B cell (primary cell): ENCODE measurements at regions not wholly inside any gene's neighbourhood (a gene's known extent, or its start where the extent isn't known, plus 50 kb on each side); places are given as distances from the start of the nearest gene placed in this dataset.

Source experiments
- ATAC-seq: fragments of 200-7000 bp; cut with Tn5 transposase; one replicate; pipeline ENCODE4 v1.10.0; 2021; ENCODE audit warnings: low read depth, mild to moderate bottlenecking, moderate number of reproducible peaks, moderate library complexity
- CTCF ChIA-PET: fragments of 350-600 bp; sonication (Branson Sonifier 250); formaldehyde crosslinking; loops from one replicate; lab custom pipeline; 2021; ENCODE audit warnings: antibody characterized with exemption, inconsistent platforms; lab: Charles Lee
- POLR2A ChIA-PET: fragments of 350-600 bp; sonication (Branson Sonifier 250); formaldehyde crosslinking; loops from one replicate; lab custom pipeline; 2021; ENCODE audit warnings: antibody characterized with exemption; lab: Charles Lee
- DNase-seq: peaks from one replicate; pipeline ENCODE4 v3.0.0; 2013
- H2AFZ ChIP-seq: 2 replicates; pipeline ENCODE4 v1.6.1; 2012; ENCODE audit warnings: mild to moderate bottlenecking, low read depth, low read length; ENCODE audit not compliant: insufficient read depth, poor library complexity, severe bottlenecking
- H3K27ac ChIP-seq, 2 donors: 1 replicate in 1 of 2; 2 replicates in 1 of 2; pipeline ENCODE4 v1.5.1; 2012 to 2013; ENCODE audit warnings: low read length in 2 of 2, mild to moderate bottlenecking in 2 of 2, moderate library complexity in 1 of 2
- H3K27me3 ChIP-seq, 4 experiments: fragments of 200-600 bp in 1 of 4; sonication (generic) in 1 of 4; replicated peaks in 1 of 4; 1 replicate in 2 of 4; 2 replicates in 2 of 4; pipeline versions ENCODE4 v1.6.1 to v1.7.0; 2013 to 2016; ENCODE audit warnings: low read length in 3 of 4, mild to moderate bottlenecking in 2 of 4, mixed read lengths in 1 of 4, moderate library complexity in 1 of 4; ENCODE audit not compliant: insufficient read depth in 4 of 4, control insufficient read depth in 3 of 4; ENCODE audit errors: control extremely low read depth in 1 of 4
- H3K36me3 ChIP-seq, 2 experiments: replicated peaks in 1 of 2; 1 replicate in 1 of 2; 2 replicates in 1 of 2; pipeline versions ENCODE4 v1.6.1 to v1.7.1; 2013; ENCODE audit warnings: low read length in 1 of 2; ENCODE audit not compliant: insufficient read depth in 2 of 2, control insufficient read depth in 1 of 2; ENCODE audit errors: control extremely low read depth in 1 of 2, extremely low read depth in 1 of 2
- H3K4me1 ChIP-seq, 2 donors: fragments of 200-600 bp in 1 of 2; sonication (generic) in 1 of 2; 1 replicate in 1 of 2; 2 replicates in 1 of 2; pipeline versions ENCODE4 v1.5.1 to v1.6.1; 2013 to 2017; ENCODE audit warnings: low read length in 2 of 2; ENCODE audit not compliant: control insufficient read depth in 2 of 2, insufficient read depth in 2 of 2
- H3K4me2 ChIP-seq: replicated peaks from 2 replicates; pipeline ENCODE3; 2012; ENCODE audit warnings: mild to moderate bottlenecking, low read depth, low read length; ENCODE audit not compliant: poor library complexity, severe bottlenecking
- H3K4me3 ChIP-seq, 5 experiments: fragments of 200-600 bp in 1 of 5; sonication (generic) in 1 of 5; 1 replicate in 3 of 5; 2 replicates in 2 of 5; pipeline versions ENCODE4 v1.5.1 to v1.7.0; 2011 to 2016; ENCODE audit warnings: low read length in 4 of 5, mild to moderate bottlenecking in 4 of 5, low read depth in 2 of 5, control low read depth in 1 of 5, moderate library complexity in 1 of 5; ENCODE audit not compliant: insufficient read depth in 1 of 5; ENCODE audit errors: control extremely low read depth in 1 of 5, extremely low read depth in 1 of 5
- H3K79me2 ChIP-seq: fragments of 200-600 bp; sonication (generic); one replicate; pipeline ENCODE4 v1.6.0; 2016; ENCODE audit warnings: low read length; ENCODE audit not compliant: control insufficient read depth, insufficient read depth
- H3K9ac ChIP-seq: fragments of 200-600 bp; sonication (generic); 2 replicates; pipeline ENCODE4 v1.6.1; 2017; ENCODE audit warnings: mild to moderate bottlenecking, low read length, moderate library complexity
- H3K9me3 ChIP-seq, 3 donors: one replicate each; pipeline versions ENCODE4 v1.6.1 to v1.7.1; 2013; ENCODE audit warnings: low read length in 2 of 3; ENCODE audit not compliant: control insufficient read depth in 2 of 3, insufficient read depth in 1 of 3; ENCODE audit errors: control extremely low read depth in 1 of 3
- H4K20me1 ChIP-seq: 2 replicates; pipeline ENCODE4 v1.6.0; 2012; ENCODE audit warnings: mild to moderate bottlenecking, low read length; ENCODE audit not compliant: insufficient read depth, control insufficient read depth, poor library complexity, severe bottlenecking
- H3K27ac Mint-ChIP-seq: one replicate; pipeline ENCODE4 v1.8.0; 2021; ENCODE audit warnings: mixed read lengths
- H3K27me3 Mint-ChIP-seq: one replicate; pipeline ENCODE4 v1.8.0; 2021; ENCODE audit warnings: mixed read lengths
- H3K4me1 Mint-ChIP-seq: one replicate; pipeline ENCODE4 v1.8.0; 2021; ENCODE audit warnings: mixed read lengths
- H3K4me3 Mint-ChIP-seq: one replicate; pipeline ENCODE4 v1.8.0; 2021; ENCODE audit warnings: mixed read lengths
- H3K9me3 Mint-ChIP-seq: one replicate; pipeline ENCODE4 v1.8.0; 2022; ENCODE audit warnings: mixed read lengths; ENCODE audit not compliant: insufficient read depth
- EZH2 ChIP-seq: IDR thresholded peaks from 2 replicates; pipeline ENCODE4 v1.6.1; 2012; ENCODE audit warnings: borderline replicate concordance, low read depth, mild to moderate bottlenecking, moderate library complexity, low read length; ENCODE audit not compliant: insufficient read depth, poor library complexity, severe bottlenecking
- WGBS: methylation state at CpG from one replicate; pipeline ENCODE4 v1.1.5; 2013; ENCODE audit warnings: missing lambda C conversion rate; ENCODE audit not compliant: insufficient coverage; 5-methylcytosine and 5-hydroxymethylcytosine counted together
- intact Hi-C: fragments of 100-400 bp; cut with micrococcal nuclease; formaldehyde crosslinking; loops from one replicate; pipeline ENCODE4 v1.10.0; 2022
- TF ChIP-seq, protein P1 (sequence below): fragments of 200-600 bp; IDR thresholded peaks from one replicate; pipeline ENCODE4 v1.8.0; 2022; ENCODE audit warnings: antibody characterized with exemption, mild to moderate bottlenecking

DNA sequence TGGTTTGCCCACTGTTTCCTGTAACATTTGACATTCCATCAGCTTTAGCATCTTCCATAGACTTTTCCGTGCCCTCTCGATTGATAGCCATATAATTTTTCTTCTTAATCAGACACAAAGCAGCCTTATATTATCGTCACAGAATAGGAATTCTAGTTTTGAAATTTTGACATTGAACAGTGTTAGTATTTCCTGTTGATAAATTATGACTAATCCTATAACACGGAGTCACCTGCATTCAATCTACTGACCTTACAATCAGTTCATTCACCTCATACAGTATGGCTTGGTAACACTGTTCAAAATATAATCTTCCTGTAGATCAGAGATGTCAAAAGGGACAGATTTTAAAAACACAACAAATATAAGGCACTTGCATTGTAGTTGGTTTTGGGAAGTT, 423.7 kb downstream of the C3orf38 start:
- POLR2A ChIA-PET: no interaction called here
- H4K20me1 ChIP-seq: no peaks in the 10 kb centered on the region
- H3K4me2 ChIP-seq: no peak overlapping the region
- H2AFZ ChIP-seq: no peak overlapping the region
- Mint-ChIP-seq H3K27ac (no peak overlapping the region), H3K27me3 (no peaks in the 10 kb centered on the region), H3K4me1 (no peaks in the 10 kb centered on the region), H3K9me3 (peaks cover 8% of the 10 kb centered on the region), H3K4me3 (no peak overlapping the region)
- H3K27me3 ChIP-seq: no peaks in the 10 kb centered on the region
- H3K4me3 ChIP-seq: no peak overlapping the region
- DNase-seq (no peak), ATAC-seq (no peak)
- intact Hi-C loops: no loop called here
- WGBS: no CpG with 5 or more reads among the region's 4 CpGs
- no peak overlapping the region for H3K27ac ChIP-seq
- H3K9me3 ChIP-seq: no peaks in the 10 kb centered on the region
- no peak overlapping the region for H3K9ac ChIP-seq
- no peaks in the 10 kb centered on the region for H3K36me3 ChIP-seq
- no peaks in the 10 kb centered on the region for H3K79me2 ChIP-seq
- CTCF ChIA-PET: no interaction called here
- no peak for TF ChIP-seq EZH2
- TF ChIP-seq, protein P1, sequence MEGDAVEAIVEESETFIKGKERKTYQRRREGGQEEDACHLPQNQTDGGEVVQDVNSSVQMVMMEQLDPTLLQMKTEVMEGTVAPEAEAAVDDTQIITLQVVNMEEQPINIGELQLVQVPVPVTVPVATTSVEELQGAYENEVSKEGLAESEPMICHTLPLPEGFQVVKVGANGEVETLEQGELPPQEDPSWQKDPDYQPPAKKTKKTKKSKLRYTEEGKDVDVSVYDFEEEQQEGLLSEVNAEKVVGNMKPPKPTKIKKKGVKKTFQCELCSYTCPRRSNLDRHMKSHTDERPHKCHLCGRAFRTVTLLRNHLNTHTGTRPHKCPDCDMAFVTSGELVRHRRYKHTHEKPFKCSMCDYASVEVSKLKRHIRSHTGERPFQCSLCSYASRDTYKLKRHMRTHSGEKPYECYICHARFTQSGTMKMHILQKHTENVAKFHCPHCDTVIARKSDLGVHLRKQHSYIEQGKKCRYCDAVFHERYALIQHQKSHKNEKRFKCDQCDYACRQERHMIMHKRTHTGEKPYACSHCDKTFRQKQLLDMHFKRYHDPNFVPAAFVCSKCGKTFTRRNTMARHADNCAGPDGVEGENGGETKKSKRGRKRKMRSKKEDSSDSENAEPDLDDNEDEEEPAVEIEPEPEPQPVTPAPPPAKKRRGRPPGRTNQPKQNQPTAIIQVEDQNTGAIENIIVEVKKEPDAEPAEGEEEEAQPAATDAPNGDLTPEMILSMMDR: no peak
- H3K4me1 ChIP-seq: no peaks in the 10 kb centered on the region

DNA sequence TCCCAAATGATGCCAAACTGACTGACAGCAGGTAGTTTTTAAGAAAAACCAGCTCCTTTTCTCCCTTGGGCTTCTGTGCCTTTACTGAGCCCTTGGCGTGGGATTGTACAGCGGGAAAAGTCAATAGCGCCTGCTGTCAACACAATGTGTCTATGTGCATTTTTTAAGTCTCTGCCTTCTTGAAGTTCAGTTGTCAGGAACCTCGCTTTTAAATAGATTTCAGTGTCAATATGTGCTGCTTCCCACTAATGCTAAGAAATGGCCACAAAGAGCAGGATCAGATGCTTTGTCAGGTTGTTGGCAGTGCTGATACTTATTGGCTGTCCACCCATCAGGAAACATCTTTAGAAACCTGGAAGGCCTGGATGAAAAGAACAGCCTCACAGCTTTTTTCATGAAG, 424.4 kb downstream of the C3orf38 start:
- no peak overlapping the region for H3K9ac ChIP-seq
- H2AFZ ChIP-seq: no peak overlapping the region
- H3K36me3 ChIP-seq: no peaks in the 10 kb centered on the region
- intact Hi-C loops: no loop called here
- Mint-ChIP-seq H3K4me3 (no peak overlapping the region), H3K27ac (no peak overlapping the region), H3K27me3 (no peaks in the 10 kb centered on the region), H3K4me1 (no peaks in the 10 kb centered on the region), H3K9me3 (peaks cover 7% of the 10 kb centered on the region)
- H3K9me3 ChIP-seq: no peaks in the 10 kb centered on the region
- ATAC-seq (no peak), DNase-seq (no peak)
- POLR2A ChIA-PET: no interaction called here
- H3K27ac ChIP-seq: no peak overlapping the region
- 97% methylated on average over 4 of the region's 4 CpGs for WGBS
- no peaks in the 10 kb centered on the region for H3K79me2 ChIP-seq
- no peaks in the 10 kb centered on the region for H4K20me1 ChIP-seq
- H3K4me2 ChIP-seq: no peak overlapping the region
- TF ChIP-seq, protein P1: no peak
- no peak for TF ChIP-seq EZH2
- no peak overlapping the region for H3K4me3 ChIP-seq
- no peaks in the 10 kb centered on the region for H3K27me3 ChIP-seq
- no peaks in the 10 kb centered on the region for H3K4me1 ChIP-seq
- CTCF ChIA-PET: no interaction called here
